ENCODE measurements at regions not wholly inside any gene's neighbourhood (a gene's known extent, or its start where the extent isn't known, plus 50 kb on each side); places are given as distances from the start of the nearest gene placed in this dataset.
"Not testable (repeated sequence)": the region's sequence is repeated elsewhere in the genome, so short reads cannot be mapped to it uniquely, and the experiment has no call there.

DNA sequence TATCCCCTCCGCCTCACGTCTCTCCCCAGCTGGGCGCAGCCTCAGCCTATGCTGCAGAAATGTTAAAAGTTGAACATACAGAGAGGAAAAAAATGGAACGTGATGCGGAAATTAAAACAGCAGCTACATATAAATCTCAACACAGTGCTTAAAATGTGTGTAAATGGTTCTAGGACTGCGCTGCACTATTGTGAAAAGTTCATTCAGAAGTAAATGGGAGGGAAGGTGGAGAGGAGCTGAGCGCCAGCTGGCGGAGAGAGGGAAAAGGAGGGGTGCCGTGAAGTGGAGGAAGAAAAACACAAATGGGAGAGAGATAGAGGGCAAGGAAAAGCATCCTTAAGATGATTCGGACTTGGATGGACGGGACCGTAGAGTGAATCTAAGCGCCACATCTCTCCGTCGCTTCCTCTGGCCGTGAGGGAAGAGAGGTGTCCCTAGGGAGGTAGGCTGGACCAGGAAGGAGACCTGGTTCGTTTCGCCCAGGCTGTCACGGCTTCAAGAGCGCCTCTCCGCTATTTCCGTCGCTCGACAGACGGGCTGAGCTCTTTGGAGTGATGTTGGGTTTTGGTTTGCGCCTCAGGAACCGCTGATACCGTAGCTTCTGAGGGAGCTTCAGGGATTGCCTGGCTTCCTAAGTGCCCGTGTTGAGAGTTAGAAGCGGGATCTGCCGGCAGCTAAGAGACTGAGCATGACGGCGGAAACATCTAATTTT, 113.7 kb downstream of the TRIM27 start:
- DNase-seq = no peak

DNA sequence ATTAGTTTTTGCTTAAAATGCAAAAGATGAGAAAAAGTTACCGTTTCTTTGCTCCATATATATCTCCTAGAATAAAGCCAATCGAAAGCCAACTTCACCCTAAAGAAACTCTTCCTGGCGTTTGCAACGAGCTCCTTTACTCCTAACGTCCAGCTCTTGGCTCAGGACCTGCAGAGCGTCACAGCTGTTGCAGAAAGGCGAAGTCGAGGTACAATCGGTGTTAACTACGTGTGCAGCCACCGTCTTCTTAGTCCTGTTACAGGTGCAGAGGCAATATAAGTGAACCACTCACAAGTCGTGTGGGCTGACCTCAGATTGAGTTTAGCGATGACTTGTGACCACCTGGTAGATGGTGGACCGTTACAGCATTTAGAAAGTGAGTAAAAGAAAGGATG, 113.1 kb downstream of the TRIM27 start:
- DNase-seq = no peak

DNA sequence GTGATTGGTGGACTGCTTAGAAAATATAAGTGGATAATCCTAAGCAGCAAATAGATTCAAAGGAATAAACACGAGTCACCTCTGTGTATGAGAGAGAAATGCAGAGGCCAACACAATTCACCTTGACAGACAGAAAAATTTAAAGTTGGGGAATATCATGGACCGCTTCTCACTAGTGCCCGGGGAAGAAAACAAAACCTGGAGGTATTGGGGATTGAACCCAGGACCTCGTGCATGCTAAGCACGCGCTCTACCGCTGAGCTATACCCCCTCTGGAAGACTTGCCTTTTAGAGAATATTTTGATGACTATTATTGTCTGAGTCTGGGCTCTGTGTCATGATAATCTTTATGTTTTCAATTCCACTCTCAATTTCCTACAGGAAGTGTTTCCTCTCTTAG, 111.9 kb downstream of the TRIM27 start:
- no peak for DNase-seq

DNA sequence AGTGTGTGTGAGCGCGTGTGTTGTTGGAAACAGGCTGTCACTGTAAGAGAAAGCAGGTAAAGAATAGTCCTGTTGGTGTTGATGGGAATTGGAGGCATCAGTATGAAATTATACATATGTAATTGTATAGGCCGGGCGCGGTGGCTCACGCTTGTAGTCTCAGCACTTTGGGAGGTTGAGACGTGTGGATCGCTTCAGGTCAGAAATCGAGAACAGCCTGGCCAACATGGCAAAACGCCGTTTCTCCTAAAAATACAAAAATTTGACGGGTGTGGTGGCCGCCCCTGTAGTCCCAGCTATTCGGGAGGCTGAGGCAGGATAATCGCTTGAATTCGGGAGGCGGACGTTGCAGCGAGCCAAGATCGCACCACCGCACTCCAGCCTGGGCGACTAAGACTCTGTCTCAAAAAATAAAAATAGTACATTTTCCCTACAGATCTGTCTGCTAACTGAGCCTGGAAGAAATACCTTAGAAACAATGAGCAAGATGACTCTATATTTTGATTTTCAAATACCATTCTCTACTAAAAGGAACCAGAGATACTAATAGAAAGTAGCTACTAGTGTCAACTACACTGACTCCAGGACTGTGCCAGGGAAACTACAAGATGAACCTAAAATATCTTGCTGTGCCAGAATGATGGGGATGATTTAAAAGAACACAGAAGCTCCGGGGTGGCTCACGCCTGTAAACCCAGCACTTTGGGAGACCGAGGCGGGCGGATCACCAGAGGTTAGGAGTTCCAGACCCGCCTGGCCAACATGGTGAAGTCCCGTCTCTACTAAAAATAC, 110.8 kb downstream of the TRIM27 start:
- DNase-seq = no peak

DNA sequence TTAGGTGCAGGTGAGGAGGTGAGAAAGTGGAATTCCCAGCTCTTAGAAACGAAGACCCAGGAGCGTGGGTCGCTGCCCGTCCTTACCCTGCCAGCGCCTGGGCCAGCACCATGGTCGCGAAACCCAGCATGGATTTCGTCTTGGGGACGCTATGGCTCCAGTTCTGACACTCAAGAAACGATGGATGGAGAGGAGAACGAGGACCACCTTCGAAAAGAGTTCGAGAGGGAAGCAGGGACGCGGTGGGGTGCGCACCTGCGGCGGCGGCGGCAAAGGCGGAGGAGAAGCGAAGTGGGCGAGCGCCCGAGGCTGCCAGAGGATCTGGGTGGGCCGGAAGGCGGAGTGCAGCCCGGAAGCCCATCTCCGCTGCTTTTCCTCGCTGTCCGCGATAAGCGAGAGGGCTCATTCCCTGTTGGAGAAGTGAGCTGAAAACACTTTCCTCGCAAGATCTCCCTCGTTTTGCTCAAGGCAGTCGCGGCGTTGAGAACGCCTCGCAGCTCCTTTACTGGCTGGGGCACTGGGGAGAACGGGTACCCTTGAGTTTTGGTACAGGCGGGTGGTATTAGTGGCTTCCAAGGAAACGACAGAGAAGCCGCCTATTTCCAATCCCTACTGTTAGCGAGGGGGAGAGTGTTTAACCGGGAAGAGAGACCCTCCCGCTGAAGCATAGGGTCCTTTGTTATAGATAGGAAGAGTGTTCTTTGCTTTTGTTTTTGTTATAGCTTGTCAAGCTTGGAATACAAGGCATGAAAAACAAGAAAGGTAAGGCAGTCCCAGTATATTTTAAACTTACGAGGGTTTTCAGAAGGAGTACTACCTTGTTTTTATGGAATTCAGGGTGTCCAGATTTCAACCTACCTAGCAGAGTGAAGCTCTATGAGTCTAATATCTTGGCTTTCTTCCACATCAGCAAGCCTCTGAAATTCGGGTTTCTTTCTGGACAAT, 109.5 kb downstream of the TRIM27 start:
- DNase-seq = no peak

DNA sequence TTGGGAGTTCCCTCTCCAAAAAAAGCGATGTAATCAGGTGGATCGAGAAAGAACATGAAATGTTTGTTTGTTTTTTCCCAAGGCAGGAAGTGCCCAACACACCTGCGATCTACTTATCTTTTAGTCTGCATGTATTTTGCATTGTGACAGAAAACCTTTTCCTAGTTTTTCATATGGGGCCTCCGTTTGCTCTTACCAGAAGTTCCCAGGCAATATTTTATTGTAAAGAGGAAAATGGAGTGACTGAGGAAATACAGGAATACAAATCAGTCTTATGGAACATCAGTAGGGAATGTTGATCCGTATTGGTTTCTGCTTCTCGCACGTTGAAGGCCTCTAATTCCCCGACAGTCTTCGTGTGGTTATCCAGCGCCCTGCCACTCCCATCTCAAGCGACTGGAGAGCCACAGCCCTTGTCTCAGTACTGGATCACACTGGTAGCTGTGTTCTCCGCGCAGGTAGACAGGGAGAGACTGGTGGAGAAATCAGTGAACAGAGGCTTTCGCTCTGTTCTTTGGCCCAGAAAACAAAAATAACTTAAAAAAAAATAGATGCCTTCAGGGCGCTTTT, 107.4 kb downstream of the TRIM27 start:
- no peak for DNase-seq

DNA sequence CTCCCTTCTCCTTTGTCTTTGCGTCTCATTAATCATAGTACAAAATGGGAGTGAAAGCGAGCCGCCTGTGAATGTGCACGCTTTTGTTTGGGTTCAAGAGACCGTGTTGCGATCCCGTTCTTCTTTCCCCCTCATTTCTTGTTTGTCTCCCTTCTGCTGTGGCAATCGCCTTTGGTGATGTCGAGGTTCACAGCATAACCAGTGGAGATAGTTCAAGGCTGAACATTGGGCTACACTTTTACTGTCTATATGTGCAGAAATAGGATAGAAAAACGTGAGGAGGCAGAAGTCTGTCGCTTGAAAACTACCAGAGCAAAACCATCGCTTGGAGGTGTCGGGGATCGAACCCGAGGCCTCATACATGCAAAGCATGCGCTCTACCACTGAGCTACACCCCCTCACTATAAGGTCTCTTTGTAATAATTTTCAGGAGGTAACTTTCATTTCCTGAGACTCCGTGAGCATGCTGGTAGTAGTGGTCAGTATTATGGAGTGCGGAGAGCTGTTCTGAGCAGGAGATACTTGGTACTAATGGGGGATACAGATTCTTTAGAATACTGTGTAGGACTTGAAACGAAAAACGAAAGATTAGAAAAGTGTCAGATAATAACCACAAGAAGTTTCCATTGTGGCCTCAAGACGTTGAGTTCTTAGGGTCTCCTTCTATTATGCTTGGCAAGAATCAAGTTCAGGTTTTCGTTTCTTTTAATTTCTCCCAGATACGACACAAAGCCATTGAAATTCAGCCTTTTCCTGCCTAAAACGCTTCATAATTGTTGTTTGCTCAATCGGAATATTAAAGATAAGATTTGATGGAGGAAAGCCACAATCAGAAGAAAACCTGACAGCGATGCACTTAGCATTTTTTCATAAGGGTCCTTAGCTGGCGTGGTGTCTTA, 106.6 kb downstream of the TRIM27 start:
- DNase-seq = peak; percentile 76

DNA sequence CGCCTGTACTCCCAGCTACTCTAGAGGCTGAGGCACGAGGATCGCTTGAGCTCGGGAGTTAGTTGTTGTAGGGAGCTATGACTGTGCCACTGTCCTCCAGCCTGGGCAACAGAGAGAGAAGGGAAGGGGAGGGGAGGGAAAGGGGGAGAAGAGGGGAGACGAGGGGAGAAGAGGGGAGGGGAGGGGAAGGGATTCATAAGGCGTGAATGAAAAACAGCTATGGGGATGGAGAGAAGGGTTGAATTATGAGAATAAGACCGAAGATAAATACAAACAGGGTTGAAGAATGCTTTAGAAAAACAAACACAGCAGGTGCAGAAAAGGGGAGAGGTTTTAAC, 106.0 kb downstream of the TRIM27 start:
- DNase-seq = no peak

DNA sequence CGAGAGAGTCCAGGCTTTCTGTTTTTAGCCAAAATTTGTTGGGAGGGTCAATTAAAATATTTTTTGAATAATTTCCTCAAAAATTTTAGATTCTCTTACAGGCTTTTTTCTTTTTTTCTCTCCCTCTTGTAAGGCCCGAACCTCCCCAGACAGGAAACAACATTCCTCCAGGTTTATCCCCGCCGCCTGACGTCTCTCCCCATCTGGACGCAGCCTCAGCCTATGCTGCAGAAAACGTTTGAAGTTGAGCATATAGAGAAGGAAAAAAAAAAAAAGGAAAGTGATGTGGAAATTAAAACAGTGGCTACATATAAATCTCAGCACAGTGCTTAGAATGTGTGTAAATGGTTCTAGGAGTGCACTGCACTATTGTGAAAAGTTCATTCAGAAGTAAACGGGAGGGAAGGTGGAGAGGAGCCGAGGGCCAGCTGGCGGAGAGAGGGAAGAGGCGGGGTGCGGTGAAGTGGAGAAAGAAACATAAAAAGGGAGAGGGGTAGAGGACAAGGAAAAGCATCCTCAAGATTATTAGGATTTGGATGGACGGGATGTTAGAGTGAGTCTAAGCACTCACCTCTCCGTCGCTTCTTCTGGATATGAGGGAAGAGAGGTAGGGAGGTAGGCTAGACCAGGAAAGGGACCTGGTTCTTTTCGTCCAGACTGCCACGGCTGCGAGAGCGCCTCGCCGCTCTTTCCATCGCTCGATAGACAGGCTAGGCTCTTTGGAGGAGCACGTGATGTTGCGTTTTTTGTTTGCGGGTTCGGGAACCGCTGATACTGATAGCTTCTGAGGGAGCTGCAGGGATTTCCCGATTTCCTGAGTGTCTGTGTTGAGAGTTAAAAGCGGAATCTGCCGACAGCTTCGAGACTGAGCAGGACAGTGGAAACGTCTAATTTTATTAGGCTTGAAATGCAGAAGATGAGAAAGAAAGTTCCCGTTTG, 98.7 kb downstream of the TRIM27 start:
- no peak for DNase-seq

DNA sequence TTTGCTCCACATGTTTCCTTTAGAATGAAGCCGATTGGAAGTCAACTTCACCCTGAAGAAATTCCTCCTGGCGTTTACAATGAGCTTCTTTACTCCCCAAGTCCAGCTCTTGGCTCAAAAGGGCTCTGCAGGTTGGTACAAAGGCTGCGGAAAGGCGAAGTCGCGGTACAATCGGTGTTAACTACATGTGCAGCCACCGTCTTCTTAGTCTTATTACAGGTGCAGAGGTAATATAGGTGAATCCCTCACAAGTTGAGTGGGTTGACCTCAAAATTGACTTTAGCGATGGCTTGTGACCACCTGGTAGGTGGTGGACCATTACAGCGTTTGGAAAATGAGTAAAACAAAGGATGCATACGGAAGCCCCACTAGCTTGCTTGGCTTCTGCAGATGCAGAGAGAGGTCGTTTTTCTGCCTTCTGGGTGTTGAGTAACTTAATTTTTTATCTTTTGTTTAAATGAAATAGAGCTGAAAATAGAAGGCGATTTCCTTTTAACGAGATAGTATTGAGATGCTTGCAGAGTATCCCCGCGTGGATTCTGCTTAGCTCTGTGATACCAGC, 98.0 kb downstream of the TRIM27 start:
- no peak for DNase-seq

DNA sequence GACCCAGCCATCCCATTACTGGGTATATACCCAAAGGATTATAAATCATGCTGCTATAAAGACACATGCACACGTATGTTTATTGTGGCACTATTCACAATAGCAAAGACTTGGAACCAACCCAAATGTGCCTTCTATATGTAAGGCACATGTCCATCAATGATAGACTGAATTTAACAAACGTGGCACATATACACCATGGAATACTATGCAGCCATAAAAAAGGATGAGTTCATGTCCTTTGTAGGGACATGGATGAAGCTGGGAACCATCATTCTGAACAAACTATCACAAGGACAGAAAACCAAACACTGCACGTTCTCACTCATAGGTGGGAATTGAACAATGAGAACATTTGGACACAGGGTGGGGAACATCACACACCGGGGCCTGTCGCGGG, 92.1 kb downstream of the TRIM27 start:
- not testable (repeated sequence) for DNase-seq

DNA sequence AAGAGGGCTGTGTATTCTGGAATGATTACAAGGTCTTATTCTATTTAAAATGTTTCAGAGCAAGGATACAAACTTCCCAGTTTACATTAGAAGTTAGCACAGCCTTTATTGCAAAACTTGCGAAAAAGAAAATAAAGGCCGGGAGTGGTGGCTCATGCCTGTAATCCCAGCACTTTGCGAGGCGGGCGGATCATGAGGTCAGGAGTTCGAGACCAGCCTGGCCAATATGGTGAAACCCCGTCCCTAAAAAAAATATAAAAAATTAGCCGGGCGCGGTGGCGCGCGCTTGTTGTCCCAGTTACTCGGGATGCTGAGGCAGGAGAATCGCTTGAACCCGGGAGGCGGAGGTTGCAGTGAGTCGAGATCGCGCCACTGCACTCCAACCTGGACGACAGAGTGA, 87.1 kb downstream of the TRIM27 start:
- peak; percentile 26 for DNase-seq

DNA sequence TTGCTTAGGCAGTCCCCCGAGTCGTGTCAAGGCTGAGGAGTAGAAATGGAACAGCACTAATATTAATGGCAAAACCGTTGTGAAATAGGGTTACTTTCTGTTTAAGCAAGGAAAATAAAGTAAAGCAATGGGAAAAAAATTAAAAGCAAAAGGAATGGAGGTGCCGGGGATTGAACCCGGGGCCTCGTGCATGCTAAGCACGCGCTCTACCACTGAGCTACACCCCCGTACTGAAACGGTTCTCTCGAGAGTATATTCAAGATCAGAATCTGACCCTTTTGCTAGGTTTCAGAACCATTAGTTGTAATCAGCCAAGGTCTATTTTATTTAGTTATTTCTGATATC, 85.5 kb downstream of the TRIM27 start:
- DNase-seq = peak; percentile 51

DNA sequence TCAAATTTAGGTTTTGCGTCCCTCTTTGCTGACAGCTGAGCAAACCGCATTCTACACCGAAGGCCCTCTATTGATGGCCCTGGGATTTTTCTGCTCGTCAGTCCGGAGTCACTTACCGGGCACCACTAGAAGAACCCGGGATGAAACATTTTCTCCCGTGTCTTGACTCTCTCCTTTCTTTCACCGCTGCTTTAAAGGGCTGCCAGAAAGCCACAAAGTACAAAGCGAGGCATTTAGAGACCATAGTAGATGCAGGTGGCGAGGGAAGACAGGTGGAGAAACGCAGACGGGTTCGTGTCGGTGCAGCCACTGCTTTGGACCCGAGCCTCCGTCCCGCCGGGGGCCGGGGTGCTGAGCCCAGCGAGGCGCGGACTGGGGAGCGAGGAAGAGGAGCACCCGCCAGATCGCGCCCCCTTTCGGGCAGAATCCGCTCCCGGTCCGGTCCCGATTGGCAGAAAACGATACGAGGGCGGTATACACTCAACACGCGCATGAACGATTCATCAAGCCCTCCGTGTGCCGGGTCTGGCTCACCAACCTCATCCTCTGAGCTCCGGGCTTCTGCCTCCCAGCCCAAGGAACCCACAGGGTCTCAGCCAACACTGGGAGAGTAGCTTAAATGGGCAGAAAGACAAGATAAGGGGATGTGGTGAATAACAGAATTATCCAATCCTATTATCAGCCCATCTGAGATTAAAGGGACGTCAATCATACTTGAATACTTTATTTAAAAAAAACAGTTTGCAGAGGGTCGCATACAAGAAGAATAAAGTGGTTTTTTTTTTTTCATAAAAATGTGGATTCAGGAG, 84.9 kb downstream of the TRIM27 start:
- DNase-seq = peak; percentile 80

DNA sequence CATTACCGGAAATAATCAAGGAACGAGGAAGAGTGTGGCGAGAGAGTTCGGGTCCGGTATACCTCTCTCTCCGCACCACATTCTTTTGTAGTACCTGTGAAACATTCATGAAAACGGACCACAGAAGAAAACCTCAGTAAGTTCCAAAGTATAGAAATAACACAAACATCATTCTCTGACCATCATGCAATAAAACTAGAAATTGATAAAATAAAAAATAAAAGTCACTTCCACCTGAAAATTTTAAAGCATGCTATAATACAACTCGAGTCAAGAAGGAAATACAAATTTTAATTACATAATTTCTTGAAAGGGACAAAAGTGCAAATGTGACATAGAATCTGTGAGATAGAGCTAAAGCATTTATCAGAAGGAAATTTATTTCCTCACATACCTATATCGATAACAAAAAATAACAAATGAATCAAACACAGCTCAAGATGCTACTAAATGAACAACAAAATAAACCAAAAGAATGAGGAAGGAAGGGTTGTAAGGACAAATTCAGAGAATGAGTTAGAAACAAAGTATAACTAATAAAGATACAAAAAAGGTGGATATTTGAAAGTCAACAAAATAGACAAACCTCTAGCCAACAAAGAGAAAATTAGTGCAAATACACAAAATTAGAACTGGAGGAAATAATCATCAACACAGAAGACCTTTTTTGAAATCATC, 84.2 kb downstream of the TRIM27 start:
- no peak for DNase-seq

DNA sequence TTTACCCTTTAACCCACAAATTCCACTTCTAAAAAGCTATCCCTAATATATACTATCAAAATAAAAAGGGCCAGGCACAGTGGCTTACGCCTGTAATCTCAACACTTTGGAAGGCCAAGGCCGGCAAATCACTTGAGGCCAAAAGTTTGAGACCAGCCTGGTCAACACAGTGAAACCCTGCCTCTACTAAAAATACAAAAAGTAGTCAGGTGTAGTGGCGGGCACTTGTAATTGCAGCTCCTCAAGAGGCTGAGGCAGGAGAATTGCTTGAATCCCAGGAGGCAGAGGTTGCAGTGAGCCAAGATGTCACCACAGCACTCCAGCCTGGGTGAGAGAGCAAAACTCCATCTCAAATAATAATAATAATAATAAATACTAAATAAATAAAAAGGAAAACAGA, 82.5 kb downstream of the TRIM27 start:
- DNase-seq = no peak

DNA sequence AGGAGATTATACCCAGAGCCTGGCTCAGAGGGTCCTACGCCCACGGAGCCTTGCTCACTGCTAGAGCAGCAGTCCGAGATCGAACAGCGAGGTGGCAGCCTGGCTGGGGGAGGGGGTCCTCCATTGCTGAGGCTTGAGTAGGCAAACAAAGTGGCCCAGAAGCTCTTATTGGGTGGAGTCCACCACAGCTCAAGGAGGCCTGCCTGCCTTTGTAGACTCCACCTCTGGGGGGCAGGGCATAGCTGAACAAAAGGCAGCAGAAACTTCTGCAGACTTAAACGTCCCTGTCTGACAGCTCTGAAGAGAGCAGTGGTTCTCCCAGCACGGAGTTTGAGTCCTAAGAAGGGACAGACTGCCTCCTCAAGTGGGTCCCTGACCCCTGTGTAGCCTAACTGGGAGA, 75.0 kb downstream of the TRIM27 start:
- not testable (repeated sequence) for DNase-seq
